Glutamatergic neuron (in vitro differentiated cells): ENCODE measurements at regions not wholly inside any gene's neighbourhood (a gene's known extent, or its start where the extent isn't known, plus 50 kb on each side); places are given as distances from the start of the nearest gene placed in this dataset.
"Not testable (repeated sequence)": the region's sequence is repeated elsewhere in the genome, so short reads cannot be mapped to it uniquely, and the experiment has no call there.

Experiments
- DNase-seq: peaks from one replicate; pipeline ENCODE4 v3.0.0; 2022
- H3K27ac Mint-ChIP-seq: one replicate; pipeline ENCODE4 v1.8.0; 2020; ENCODE audit warnings: mild to moderate bottlenecking, mixed read lengths, inconsistent platforms; ENCODE audit not compliant: unreplicated experiment
- H3K27me3 Mint-ChIP-seq: one replicate; pipeline ENCODE4 v1.8.0; 2020; ENCODE audit warnings: mild to moderate bottlenecking, moderate library complexity, mixed read lengths, inconsistent platforms; ENCODE audit not compliant: unreplicated experiment
- H3K36me3 Mint-ChIP-seq: one replicate; pipeline ENCODE4 v1.8.0; 2020; ENCODE audit warnings: mild to moderate bottlenecking, mixed read lengths, inconsistent platforms; ENCODE audit not compliant: unreplicated experiment
- H3K4me1 Mint-ChIP-seq: one replicate; pipeline ENCODE4 v1.8.0; 2020; ENCODE audit warnings: mild to moderate bottlenecking, low read depth, mixed read lengths, inconsistent platforms; ENCODE audit not compliant: unreplicated experiment
- H3K4me3 Mint-ChIP-seq: one replicate; pipeline ENCODE4 v1.8.0; 2020; ENCODE audit warnings: mild to moderate bottlenecking, mixed read lengths, inconsistent platforms; ENCODE audit not compliant: unreplicated experiment
- H3K9me3 Mint-ChIP-seq: one replicate; pipeline ENCODE4 v1.8.0; 2020; ENCODE audit warnings: mild to moderate bottlenecking, moderate library complexity, mixed read lengths, inconsistent platforms; ENCODE audit not compliant: unreplicated experiment
- TF ChIP-seq, protein P1 (sequence below): fragments of 200-600 bp; sonication (generic); IDR thresholded peaks from one replicate; pipeline ENCODE4 v1.5.0; 2021; ENCODE audit not compliant: partially characterized antibody, unreplicated experiment

DNA sequence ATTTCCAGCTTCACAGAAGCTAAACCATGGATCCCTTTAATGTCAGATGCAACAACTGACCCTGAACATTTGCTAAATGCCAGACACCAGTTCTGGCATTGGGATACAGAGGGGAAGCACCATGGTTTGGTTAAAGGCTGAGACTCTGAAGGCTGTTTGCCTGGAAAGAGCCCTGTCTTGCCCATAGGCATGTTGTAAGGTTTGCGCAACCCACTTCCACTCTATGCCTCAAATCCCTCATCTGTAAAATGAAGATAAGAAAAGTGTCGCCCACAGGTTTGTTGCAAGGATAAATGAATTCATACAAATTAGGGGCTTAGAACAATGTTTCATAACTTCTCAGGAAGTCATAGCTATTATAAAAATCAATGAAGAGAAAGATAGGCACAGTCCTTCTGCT lies 380.9 kb upstream of the GYPC start:
- Mint-ChIP-seq H3K27ac (no peak overlapping the region), H3K27me3 (peaks cover 2% of the 10 kb centered on the region), H3K4me3 (no peak overlapping the region), H3K4me1 (no peaks in the 10 kb centered on the region), H3K36me3 (no peaks in the 10 kb centered on the region), H3K9me3 (no peaks in the 10 kb centered on the region)
- no peak for DNase-seq
- TF ChIP-seq, protein P1, sequence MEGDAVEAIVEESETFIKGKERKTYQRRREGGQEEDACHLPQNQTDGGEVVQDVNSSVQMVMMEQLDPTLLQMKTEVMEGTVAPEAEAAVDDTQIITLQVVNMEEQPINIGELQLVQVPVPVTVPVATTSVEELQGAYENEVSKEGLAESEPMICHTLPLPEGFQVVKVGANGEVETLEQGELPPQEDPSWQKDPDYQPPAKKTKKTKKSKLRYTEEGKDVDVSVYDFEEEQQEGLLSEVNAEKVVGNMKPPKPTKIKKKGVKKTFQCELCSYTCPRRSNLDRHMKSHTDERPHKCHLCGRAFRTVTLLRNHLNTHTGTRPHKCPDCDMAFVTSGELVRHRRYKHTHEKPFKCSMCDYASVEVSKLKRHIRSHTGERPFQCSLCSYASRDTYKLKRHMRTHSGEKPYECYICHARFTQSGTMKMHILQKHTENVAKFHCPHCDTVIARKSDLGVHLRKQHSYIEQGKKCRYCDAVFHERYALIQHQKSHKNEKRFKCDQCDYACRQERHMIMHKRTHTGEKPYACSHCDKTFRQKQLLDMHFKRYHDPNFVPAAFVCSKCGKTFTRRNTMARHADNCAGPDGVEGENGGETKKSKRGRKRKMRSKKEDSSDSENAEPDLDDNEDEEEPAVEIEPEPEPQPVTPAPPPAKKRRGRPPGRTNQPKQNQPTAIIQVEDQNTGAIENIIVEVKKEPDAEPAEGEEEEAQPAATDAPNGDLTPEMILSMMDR, result no peak

DNA sequence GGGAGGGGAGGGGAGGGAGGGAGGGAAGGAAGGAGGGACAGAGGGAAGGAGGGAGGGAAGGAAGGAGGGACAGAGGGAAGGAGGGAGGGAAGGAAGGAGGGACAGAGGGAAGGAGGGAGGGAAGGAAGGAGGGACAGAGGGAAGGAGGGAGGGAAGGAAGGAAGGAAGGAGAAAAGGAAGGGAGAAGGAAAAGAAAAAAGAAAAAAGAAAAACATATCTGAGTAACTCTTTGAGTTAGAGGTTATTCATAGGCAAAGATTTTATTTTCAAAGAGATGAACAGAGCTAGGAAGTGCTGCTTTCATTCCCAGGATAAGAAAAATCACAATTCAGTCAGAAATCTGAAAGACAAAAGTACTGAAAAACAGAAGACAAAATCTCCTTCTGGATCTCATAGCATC lies 379.7 kb upstream of the GYPC start:
- H3K27me3 Mint-ChIP-seq, result not testable (repeated sequence)

DNA sequence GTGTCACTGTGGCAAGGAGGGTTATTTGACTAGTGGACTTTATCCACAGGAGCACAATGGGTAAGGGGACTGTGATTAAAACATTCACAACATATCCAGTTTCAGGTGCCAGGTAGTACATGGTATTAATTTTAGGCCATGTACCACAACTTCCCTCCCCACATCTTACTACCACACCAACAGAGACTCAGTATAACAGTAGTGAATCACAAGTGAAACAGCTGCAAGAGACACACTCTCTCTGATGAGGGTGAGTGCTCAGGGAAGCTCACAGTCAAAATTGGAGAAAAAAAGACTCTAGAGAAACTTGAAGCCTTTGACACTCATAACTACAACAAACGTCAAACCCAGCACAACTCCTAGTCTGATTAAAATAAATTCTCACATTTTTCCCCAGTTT lies 367.6 kb upstream of the GYPC start:
- H3K36me3 Mint-ChIP-seq, result no peaks in the 10 kb centered on the region
- H3K4me1 Mint-ChIP-seq, result peaks cover 4% of the 10 kb centered on the region
- TF ChIP-seq, protein P1, result no peak
- peaks cover 3% of the 10 kb centered on the region for H3K27me3 Mint-ChIP-seq
- H3K9me3 Mint-ChIP-seq, result no peaks in the 10 kb centered on the region
- H3K27ac Mint-ChIP-seq, result no peak overlapping the region
- H3K4me3 Mint-ChIP-seq, result no peak overlapping the region
- no peak for DNase-seq

More for the DNA sequence above, 379.7 kb upstream of the GYPC start:
- DNase-seq, H3K27ac Mint-ChIP-seq, H3K4me1 Mint-ChIP-seq, H3K9me3 Mint-ChIP-seq, H3K4me3 Mint-ChIP-seq, H3K36me3 Mint-ChIP-seq: not testable (repeated sequence)

DNA sequence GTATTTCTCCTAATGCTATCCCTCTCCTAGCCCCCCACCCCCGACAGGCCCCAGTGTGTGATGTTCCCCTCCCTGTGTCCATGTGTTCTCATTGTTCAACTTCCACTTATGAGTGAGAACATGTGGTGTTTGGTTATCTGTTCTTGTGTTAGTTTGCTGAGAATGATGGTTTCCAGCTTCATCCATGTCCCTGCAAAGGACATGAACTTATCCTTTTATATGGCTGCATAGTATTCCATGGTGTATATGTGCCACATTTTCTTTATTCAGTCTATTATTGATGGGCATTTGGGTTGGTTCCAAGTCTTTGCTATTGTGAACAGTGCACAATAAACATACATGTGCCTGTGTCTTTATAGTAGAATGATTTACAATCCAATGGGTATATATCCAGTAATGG lies 362.0 kb upstream of the GYPC start:
- not testable (repeated sequence) for H3K27me3 Mint-ChIP-seq, DNase-seq, H3K27ac Mint-ChIP-seq, H3K4me1 Mint-ChIP-seq, H3K9me3 Mint-ChIP-seq, H3K36me3 Mint-ChIP-seq, H3K4me3 Mint-ChIP-seq

- no peak for DNase-seq
- H3K4me1 Mint-ChIP-seq, result peaks cover 22% of the 10 kb centered on the region
- no peak overlapping the region for H3K27ac Mint-ChIP-seq
- peaks cover 4% of the 10 kb centered on the region for H3K27me3 Mint-ChIP-seq
- H3K9me3 Mint-ChIP-seq, result no peaks in the 10 kb centered on the region
- H3K4me3 Mint-ChIP-seq, result no peak overlapping the region
- H3K36me3 Mint-ChIP-seq, result no peaks in the 10 kb centered on the region
- TF ChIP-seq, protein P1, result no peak
Measured at GRCh38 chr2:126299469-126299976, 356.4 kb upstream of the GYPC start.

DNA sequence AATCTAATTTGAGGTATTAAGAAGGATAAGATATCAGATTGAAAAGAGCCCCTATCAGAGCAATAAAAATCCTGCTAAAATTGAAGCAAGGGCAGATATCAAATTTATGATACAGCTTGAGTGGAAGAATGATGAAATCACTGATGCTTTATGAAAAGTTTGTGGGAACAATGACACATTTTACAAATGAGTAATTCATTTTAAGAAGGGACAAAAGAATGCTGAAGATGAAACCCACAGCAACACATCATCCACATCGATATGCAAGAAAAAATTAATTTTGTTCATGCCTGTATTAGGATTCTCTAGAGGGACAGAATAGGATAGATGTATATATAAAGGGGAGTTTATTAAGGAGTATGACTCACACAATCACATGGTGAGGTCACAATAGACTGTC lies 355.6 kb upstream of the GYPC start:
- H3K27ac Mint-ChIP-seq, result no peak overlapping the region
- H3K27me3 Mint-ChIP-seq, result peaks cover 4% of the 10 kb centered on the region
- peaks cover 22% of the 10 kb centered on the region for H3K4me1 Mint-ChIP-seq
- DNase-seq, result no peak
- no peaks in the 10 kb centered on the region for H3K9me3 Mint-ChIP-seq
- no peak overlapping the region for H3K4me3 Mint-ChIP-seq
- TF ChIP-seq, protein P1, result no peak
- no peaks in the 10 kb centered on the region for H3K36me3 Mint-ChIP-seq
